Lower leg skin (tissue), 3 donors: ENCODE measurements at regions not wholly inside any gene's neighbourhood (a gene's known extent, or its start where the extent isn't known, plus 50 kb on each side); places are given as distances from the start of the nearest gene placed in this dataset.

Experiments used
- POLR2A ChIP-seq, 2 donors: fragments of 450-650 bp; IDR thresholded peaks; one replicate each; pipeline ENCODE4 v1.6.1; 2016 to 2017; ENCODE audit warnings: antibody characterized with exemption in 2 of 2, mild to moderate bottlenecking in 1 of 2, moderate library complexity in 1 of 2
- TF ChIP-seq, protein P1 (sequence below), 3 donors: fragments of 450-650 bp; IDR thresholded peaks; one replicate each; pipeline ENCODE4 v1.5.1; 2016; ENCODE audit warnings: antibody characterized with exemption in 3 of 3, mild to moderate bottlenecking in 3 of 3, moderate library complexity in 2 of 3

DNA sequence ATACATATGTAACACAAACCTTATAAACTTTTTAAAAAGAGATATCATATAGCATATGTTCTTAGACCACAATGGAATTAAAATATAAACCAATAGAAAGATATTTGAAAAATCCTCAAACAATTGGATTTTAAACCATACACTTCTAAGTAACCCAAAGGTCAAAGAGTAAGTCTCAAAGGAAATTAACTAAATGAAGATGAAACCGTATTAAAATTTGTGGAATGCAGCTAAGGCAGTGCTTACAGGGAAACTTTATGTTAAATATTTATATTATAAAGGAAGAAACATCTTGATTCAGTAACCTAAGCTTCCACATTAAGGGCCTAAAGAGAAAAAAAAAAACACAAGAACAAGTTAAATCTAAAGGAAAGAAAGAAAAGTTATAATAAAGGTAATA, 966.1 kb downstream of the SLC4A3 start:
- TF ChIP-seq POLR2A (IDR thresholded peaks at IDR 0.05), result no peak
- TF ChIP-seq, protein P1, sequence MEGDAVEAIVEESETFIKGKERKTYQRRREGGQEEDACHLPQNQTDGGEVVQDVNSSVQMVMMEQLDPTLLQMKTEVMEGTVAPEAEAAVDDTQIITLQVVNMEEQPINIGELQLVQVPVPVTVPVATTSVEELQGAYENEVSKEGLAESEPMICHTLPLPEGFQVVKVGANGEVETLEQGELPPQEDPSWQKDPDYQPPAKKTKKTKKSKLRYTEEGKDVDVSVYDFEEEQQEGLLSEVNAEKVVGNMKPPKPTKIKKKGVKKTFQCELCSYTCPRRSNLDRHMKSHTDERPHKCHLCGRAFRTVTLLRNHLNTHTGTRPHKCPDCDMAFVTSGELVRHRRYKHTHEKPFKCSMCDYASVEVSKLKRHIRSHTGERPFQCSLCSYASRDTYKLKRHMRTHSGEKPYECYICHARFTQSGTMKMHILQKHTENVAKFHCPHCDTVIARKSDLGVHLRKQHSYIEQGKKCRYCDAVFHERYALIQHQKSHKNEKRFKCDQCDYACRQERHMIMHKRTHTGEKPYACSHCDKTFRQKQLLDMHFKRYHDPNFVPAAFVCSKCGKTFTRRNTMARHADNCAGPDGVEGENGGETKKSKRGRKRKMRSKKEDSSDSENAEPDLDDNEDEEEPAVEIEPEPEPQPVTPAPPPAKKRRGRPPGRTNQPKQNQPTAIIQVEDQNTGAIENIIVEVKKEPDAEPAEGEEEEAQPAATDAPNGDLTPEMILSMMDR (IDR thresholded peaks at IDR 0.05), result no peak
